Neural crest cell (in vitro differentiated cells): ENCODE measurements at regions not wholly inside any gene's neighbourhood (a gene's known extent, or its start where the extent isn't known, plus 50 kb on each side); places are given as distances from the start of the nearest gene placed in this dataset.

Source experiments
- DNase-seq: peaks from one replicate; pipeline ENCODE4 v3.0.0; 2021; ENCODE audit warnings: low read depth, mixed read lengths, low spot score
- H3K27ac Mint-ChIP-seq: one replicate; pipeline ENCODE4 v1.8.0; 2021; ENCODE audit warnings: mild to moderate bottlenecking, mixed read lengths; ENCODE audit not compliant: unreplicated experiment
- H3K27me3 Mint-ChIP-seq: 2 replicates; pipeline ENCODE4 v1.8.0; 2021; ENCODE audit warnings: low read depth, mild to moderate bottlenecking, mixed read lengths
- H3K36me3 Mint-ChIP-seq: 2 replicates; pipeline ENCODE4 v1.8.0; 2021; ENCODE audit warnings: low read depth, mild to moderate bottlenecking, mixed read lengths
- H3K4me1 Mint-ChIP-seq: 2 replicates; pipeline ENCODE4 v1.8.0; 2021; ENCODE audit warnings: mixed read lengths
- H3K4me3 Mint-ChIP-seq: one replicate; pipeline ENCODE4 v1.8.0; 2021; ENCODE audit warnings: mild to moderate bottlenecking, mixed read lengths
- H3K9me3 Mint-ChIP-seq: 2 replicates; pipeline ENCODE4 v1.8.0; 2021; ENCODE audit warnings: mixed read lengths
- TF ChIP-seq, protein P1 (sequence below): fragments of 200-600 bp; sonication (generic); conservative IDR thresholded peaks from 2 replicates; pipeline ENCODE4 v1.5.0; 2021; ENCODE audit warnings: antibody characterized with exemption, mild to moderate bottlenecking

- Mint-ChIP-seq H3K27ac (no peak overlapping the region), H3K36me3 (no peaks in the 10 kb centered on the region), H3K4me1 (no peaks in the 10 kb centered on the region), H3K9me3 (no peaks in the 10 kb centered on the region), H3K27me3 (no peaks in the 10 kb centered on the region), H3K4me3 (no peak overlapping the region)
- DNase-seq, result no peak
- TF ChIP-seq, protein P1, sequence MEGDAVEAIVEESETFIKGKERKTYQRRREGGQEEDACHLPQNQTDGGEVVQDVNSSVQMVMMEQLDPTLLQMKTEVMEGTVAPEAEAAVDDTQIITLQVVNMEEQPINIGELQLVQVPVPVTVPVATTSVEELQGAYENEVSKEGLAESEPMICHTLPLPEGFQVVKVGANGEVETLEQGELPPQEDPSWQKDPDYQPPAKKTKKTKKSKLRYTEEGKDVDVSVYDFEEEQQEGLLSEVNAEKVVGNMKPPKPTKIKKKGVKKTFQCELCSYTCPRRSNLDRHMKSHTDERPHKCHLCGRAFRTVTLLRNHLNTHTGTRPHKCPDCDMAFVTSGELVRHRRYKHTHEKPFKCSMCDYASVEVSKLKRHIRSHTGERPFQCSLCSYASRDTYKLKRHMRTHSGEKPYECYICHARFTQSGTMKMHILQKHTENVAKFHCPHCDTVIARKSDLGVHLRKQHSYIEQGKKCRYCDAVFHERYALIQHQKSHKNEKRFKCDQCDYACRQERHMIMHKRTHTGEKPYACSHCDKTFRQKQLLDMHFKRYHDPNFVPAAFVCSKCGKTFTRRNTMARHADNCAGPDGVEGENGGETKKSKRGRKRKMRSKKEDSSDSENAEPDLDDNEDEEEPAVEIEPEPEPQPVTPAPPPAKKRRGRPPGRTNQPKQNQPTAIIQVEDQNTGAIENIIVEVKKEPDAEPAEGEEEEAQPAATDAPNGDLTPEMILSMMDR, result no peak
These were observed 68.5 kb upstream of the CLDN10 start for GRCh38 chr13:95484052-95484451.

- no peak overlapping the region for H3K4me3 Mint-ChIP-seq
- H3K9me3 Mint-ChIP-seq, result peaks cover 4% of the 10 kb centered on the region
- no peaks in the 10 kb centered on the region for H3K36me3 Mint-ChIP-seq
- H3K4me1 Mint-ChIP-seq, result no peaks in the 10 kb centered on the region
- TF ChIP-seq, protein P1, result no peak
- no peak for DNase-seq
- H3K27me3 Mint-ChIP-seq, result no peaks in the 10 kb centered on the region
- no peak overlapping the region for H3K27ac Mint-ChIP-seq
These were observed 67.4 kb upstream of the CLDN10 start for GRCh38 chr13:95485045-95485517.

DNA sequence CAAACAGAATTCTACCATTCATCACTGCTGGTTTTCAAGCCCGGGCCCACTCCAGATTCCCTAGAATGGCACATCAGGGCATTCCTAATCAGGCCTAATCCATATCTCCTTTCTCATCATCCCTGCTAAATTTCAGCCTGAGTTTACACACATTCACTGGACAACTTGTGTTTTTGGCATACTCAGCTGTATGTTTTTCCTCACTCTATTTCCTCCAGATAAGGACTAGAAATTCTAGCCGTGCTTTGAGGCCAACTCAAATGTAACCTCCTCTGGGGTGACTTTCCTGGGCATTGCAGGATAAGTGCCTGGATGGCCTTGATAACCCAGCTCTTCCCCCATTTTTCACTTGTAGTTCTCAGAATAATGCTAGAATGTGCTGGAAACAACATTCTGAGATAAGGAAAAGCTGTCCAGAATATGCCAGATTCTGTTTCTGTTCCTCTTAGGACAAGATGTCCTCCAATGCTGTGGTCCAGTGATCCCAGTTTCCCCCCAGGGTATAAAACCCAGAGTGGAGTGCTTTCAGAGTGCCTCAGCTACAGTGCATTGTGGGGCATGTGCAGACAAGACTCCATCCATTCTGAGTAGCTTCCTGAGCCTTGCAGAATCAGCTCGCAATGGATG is 66.9 kb upstream of the CLDN10 start:
- H3K4me1 Mint-ChIP-seq, result no peaks in the 10 kb centered on the region
- no peaks in the 10 kb centered on the region for H3K36me3 Mint-ChIP-seq
- H3K4me3 Mint-ChIP-seq, result no peak overlapping the region
- DNase-seq, result no peak
- TF ChIP-seq, protein P1, result no peak
- H3K27ac Mint-ChIP-seq, result no peak overlapping the region
- H3K27me3 Mint-ChIP-seq, result no peaks in the 10 kb centered on the region
- peaks cover 4% of the 10 kb centered on the region for H3K9me3 Mint-ChIP-seq

- H3K27ac Mint-ChIP-seq, result no peak overlapping the region
- no peak overlapping the region for H3K4me3 Mint-ChIP-seq
- TF ChIP-seq, protein P1, result no peak
- H3K27me3 Mint-ChIP-seq, result no peaks in the 10 kb centered on the region
- DNase-seq, result no peak
- H3K36me3 Mint-ChIP-seq, result no peaks in the 10 kb centered on the region
- peaks cover 12% of the 10 kb centered on the region for H3K9me3 Mint-ChIP-seq
- H3K4me1 Mint-ChIP-seq, result no peaks in the 10 kb centered on the region
These were observed 60.3 kb upstream of the CLDN10 start for GRCh38 chr13:95492044-95492801.

DNA sequence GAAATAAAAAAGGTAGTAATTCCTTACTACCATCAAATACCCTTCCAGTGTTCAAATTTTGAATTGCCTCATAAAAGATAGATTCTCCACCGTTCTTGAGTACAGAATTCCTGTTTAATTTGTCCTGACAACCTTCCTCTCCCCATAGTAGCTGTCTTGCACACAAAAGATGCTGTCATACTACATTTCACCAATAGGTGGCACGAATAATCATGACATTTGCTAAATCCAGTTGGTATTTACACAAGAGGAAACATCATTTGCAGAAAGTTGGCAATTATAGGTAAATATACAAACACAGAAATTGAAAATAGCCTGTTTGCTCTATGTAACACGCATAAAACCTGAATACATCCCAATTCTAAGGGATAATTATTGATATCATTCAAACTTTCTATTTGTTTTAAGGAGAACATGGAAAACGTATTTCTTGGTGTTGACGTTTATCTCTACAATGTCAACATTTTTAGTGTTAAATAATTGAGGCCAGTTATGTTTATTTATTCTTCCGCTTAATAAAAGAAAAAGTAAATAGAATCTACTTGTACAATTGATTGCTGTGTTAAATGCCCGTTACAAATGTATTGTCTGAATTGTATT is 58.3 kb upstream of the CLDN10 start:
- Mint-ChIP-seq H3K4me3 (no peak overlapping the region), H3K27ac (no peak overlapping the region), H3K4me1 (no peaks in the 10 kb centered on the region), H3K36me3 (no peaks in the 10 kb centered on the region), H3K9me3 (peaks cover 12% of the 10 kb centered on the region), H3K27me3 (no peaks in the 10 kb centered on the region)
- peak; percentile 51 for DNase-seq
- TF ChIP-seq, protein P1, result peak; percentile 75
